Neural cell (in vitro differentiated cells): ENCODE measurements at regions not wholly inside any gene's neighbourhood (a gene's known extent, or its start where the extent isn't known, plus 50 kb on each side); places are given as distances from the start of the nearest gene placed in this dataset.

Source experiments
- H2AFZ ChIP-seq: fragments of 200-600, 300-800 bp; sonication (generic), shearing (Covaris generic); 2 replicates; pipeline ENCODE4 v1.6.0; 2014; ENCODE audit warnings: low read depth, mild to moderate bottlenecking, antibody characterized with exemption, low read length, moderate library complexity
- H3F3A ChIP-seq: fragments of 200-600 bp; shearing (Covaris generic); 2 replicates; pipeline ENCODE4 v1.6.1; 2016; ENCODE audit warnings: mild to moderate bottlenecking, moderate library complexity, mixed read lengths, antibody characterized with exemption, low read length; ENCODE audit not compliant: insufficient read depth, poor library complexity, severe bottlenecking
- H3K27ac ChIP-seq: fragments of 200-600, 300-800 bp; sonication (generic), shearing (Covaris generic); 2 replicates; pipeline ENCODE4 v1.5.1; 2014; ENCODE audit warnings: mild to moderate bottlenecking, low read length, moderate library complexity
- H3K27me3 ChIP-seq: fragments of 300-800, 200-600 bp; sonication (generic), shearing (Covaris generic); 2 replicates; pipeline ENCODE4 v1.6.0; 2014; ENCODE audit warnings: mild to moderate bottlenecking, low read depth, low read length, moderate library complexity; ENCODE audit not compliant: insufficient read depth
- H3K36me3 ChIP-seq: fragments of 300-800, 200-600 bp; sonication (generic), shearing (Covaris generic); 2 replicates; pipeline ENCODE4 v1.5.1; 2014; ENCODE audit warnings: mild to moderate bottlenecking, antibody characterized with exemption, low read length, moderate library complexity; ENCODE audit not compliant: insufficient read depth
- H3K4me2 ChIP-seq: fragments of 300-800, 200-600 bp; sonication (generic), shearing (Covaris generic); 2 replicates; pipeline ENCODE4 v1.6.0; 2014; ENCODE audit warnings: mild to moderate bottlenecking, low read length
- H3K4me3 ChIP-seq: fragments of 300-800, 200-600 bp; sonication (generic), shearing (Covaris generic); 2 replicates; pipeline ENCODE4 v1.5.1; 2014; ENCODE audit warnings: mild to moderate bottlenecking, low read length, moderate library complexity
- H3K79me2 ChIP-seq: fragments of 200-600 bp; shearing (Covaris generic); replicated peaks from 2 replicates; pipeline ENCODE4 v1.6.0; 2014; ENCODE audit warnings: mild to moderate bottlenecking, low read length, moderate library complexity; ENCODE audit not compliant: insufficient read depth
- H3K9ac ChIP-seq: fragments of 300-800, 200-600 bp; sonication (generic), shearing (Covaris generic); 2 replicates; pipeline ENCODE4 v1.6.1; 2016; ENCODE audit warnings: mild to moderate bottlenecking, low read length, mixed read lengths
- H3K9me2 ChIP-seq: fragments of 200-600 bp; shearing (Covaris generic); 2 replicates; pipeline ENCODE4 v1.6.1; 2016; ENCODE audit warnings: mild to moderate bottlenecking, low read length, mixed read lengths; ENCODE audit not compliant: insufficient read depth
- H3K9me3 ChIP-seq: fragments of 200-600, 300-800 bp; sonication (generic), shearing (Covaris generic); 2 replicates; pipeline ENCODE4 v1.6.1; 2016; ENCODE audit warnings: mild to moderate bottlenecking, mixed run types, low read length, moderate library complexity, mixed read lengths
- H4K20me1 ChIP-seq: fragments of 200-600 bp; shearing (Covaris generic); 2 replicates; pipeline ENCODE4 v1.6.1; 2016; ENCODE audit warnings: mild to moderate bottlenecking, mixed run types; ENCODE audit not compliant: insufficient read depth
- EP300 ChIP-seq: fragments of 450-650 bp; conservative IDR thresholded peaks from 2 replicates; pipeline ENCODE4 v1.6.1; 2014; ENCODE audit warnings: antibody characterized with exemption, mild to moderate bottlenecking, moderate library complexity; ENCODE audit not compliant: poor library complexity, severe bottlenecking
- EZH2 ChIP-seq: fragments of 200-600, 300-800 bp; shearing (Covaris generic), sonication (generic); IDR thresholded peaks from 2 replicates; pipeline ENCODE4 v1.6.1; 2014; ENCODE audit warnings: antibody characterized with exemption, low read length, borderline replicate concordance, mild to moderate bottlenecking; ENCODE audit not compliant: insufficient read depth, poor library complexity, severe bottlenecking
- MXI1 ChIP-seq: fragments of 450-650 bp; conservative IDR thresholded peaks from 2 replicates; pipeline ENCODE4 v1.6.1; 2014; ENCODE audit warnings: antibody characterized with exemption, mild to moderate bottlenecking; ENCODE audit not compliant: poor library complexity, severe bottlenecking
- POLR2AphosphoS5 ChIP-seq: IDR thresholded peaks from 2 replicates; pipeline ENCODE4 v1.6.1; 2012
- RAD21 ChIP-seq: fragments of 450-650 bp; conservative IDR thresholded peaks from 2 replicates; pipeline ENCODE4 v1.6.1; 2014; ENCODE audit warnings: antibody characterized with exemption, mild to moderate bottlenecking, moderate library complexity
- SMC3 ChIP-seq: fragments of 450-650 bp; conservative IDR thresholded peaks from 2 replicates; pipeline ENCODE4 v1.6.1; 2014; ENCODE audit warnings: antibody characterized with exemption, mild to moderate bottlenecking, moderate library complexity; ENCODE audit not compliant: poor library complexity
- TAF1 ChIP-seq: IDR thresholded peaks from 2 replicates; pipeline ENCODE4 v1.6.1; 2012; ENCODE audit warnings: low read depth
- TF ChIP-seq, protein P1 (sequence below): IDR thresholded peaks from 2 replicates; pipeline ENCODE4 v1.6.1; 2012; ENCODE audit warnings: borderline replicate concordance
- TF ChIP-seq, protein P2 (sequence below): fragments of 450-650 bp; IDR thresholded peaks from 2 replicates; pipeline ENCODE4 v1.5.1; 2014; ENCODE audit warnings: antibody characterized with exemption, mild to moderate bottlenecking, moderate library complexity; ENCODE audit not compliant: poor library complexity, severe bottlenecking

DNA sequence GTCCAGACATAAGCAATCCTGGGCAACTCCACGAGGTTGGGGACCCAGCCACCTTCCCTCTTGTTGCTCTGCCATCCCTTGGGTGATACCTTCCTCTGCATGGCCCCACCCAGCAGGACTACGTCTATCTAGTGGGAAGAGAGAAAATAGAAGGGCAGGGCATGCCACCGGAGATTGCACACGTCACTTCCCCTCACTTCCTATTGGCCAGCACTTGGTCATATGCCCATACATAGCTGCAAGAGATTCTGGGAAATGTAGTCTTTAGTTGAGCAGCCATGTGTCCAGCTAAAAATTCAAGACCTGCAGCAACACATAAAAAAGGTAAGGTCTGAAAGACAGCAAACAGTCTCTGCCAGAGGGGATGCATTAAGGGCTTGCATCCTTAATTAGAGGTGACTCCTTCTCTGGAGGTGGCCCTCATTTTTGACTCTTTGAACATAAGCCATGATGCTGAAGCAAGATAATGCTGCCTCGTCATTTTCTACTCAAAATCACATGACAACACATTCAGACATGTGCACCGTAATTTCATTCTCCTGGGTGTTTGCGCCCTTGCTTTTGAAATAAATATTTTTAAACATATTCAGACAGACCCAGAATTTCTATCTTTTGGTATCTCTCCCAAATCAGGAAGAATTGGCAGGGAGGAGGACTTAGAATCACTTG, 91.8 kb upstream of the PWP1 start:
- Histone ChIP-seq H3K27me3 (no peaks in the 10 kb centered on the region), H3K4me3 (no peak overlapping the region), H3K9me2 (no peaks in the 10 kb centered on the region), H3F3A (no peaks in the 10 kb centered on the region), H2AFZ (no peak overlapping the region), H3K36me3 (no peaks in the 10 kb centered on the region), H4K20me1 (no peaks in the 10 kb centered on the region), H3K9me3 (peaks cover 4% of the 10 kb centered on the region), H3K27ac (no peak overlapping the region), H3K79me2 (no peaks in the 10 kb centered on the region), H3K9ac (no peak overlapping the region), H3K4me2 (no peak overlapping the region)
- TF ChIP-seq EP300 (no peak), TAF1 (no peak), RAD21 (no peak), POLR2AphosphoS5 (no peak), EZH2 (no peak), SMC3 (no peak), MXI1 (no peak)
- TF ChIP-seq, protein P1, sequence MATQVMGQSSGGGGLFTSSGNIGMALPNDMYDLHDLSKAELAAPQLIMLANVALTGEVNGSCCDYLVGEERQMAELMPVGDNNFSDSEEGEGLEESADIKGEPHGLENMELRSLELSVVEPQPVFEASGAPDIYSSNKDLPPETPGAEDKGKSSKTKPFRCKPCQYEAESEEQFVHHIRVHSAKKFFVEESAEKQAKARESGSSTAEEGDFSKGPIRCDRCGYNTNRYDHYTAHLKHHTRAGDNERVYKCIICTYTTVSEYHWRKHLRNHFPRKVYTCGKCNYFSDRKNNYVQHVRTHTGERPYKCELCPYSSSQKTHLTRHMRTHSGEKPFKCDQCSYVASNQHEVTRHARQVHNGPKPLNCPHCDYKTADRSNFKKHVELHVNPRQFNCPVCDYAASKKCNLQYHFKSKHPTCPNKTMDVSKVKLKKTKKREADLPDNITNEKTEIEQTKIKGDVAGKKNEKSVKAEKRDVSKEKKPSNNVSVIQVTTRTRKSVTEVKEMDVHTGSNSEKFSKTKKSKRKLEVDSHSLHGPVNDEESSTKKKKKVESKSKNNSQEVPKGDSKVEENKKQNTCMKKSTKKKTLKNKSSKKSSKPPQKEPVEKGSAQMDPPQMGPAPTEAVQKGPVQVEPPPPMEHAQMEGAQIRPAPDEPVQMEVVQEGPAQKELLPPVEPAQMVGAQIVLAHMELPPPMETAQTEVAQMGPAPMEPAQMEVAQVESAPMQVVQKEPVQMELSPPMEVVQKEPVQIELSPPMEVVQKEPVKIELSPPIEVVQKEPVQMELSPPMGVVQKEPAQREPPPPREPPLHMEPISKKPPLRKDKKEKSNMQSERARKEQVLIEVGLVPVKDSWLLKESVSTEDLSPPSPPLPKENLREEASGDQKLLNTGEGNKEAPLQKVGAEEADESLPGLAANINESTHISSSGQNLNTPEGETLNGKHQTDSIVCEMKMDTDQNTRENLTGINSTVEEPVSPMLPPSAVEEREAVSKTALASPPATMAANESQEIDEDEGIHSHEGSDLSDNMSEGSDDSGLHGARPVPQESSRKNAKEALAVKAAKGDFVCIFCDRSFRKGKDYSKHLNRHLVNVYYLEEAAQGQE = no peak
- TF ChIP-seq, protein P2, sequence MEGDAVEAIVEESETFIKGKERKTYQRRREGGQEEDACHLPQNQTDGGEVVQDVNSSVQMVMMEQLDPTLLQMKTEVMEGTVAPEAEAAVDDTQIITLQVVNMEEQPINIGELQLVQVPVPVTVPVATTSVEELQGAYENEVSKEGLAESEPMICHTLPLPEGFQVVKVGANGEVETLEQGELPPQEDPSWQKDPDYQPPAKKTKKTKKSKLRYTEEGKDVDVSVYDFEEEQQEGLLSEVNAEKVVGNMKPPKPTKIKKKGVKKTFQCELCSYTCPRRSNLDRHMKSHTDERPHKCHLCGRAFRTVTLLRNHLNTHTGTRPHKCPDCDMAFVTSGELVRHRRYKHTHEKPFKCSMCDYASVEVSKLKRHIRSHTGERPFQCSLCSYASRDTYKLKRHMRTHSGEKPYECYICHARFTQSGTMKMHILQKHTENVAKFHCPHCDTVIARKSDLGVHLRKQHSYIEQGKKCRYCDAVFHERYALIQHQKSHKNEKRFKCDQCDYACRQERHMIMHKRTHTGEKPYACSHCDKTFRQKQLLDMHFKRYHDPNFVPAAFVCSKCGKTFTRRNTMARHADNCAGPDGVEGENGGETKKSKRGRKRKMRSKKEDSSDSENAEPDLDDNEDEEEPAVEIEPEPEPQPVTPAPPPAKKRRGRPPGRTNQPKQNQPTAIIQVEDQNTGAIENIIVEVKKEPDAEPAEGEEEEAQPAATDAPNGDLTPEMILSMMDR = no peak

DNA sequence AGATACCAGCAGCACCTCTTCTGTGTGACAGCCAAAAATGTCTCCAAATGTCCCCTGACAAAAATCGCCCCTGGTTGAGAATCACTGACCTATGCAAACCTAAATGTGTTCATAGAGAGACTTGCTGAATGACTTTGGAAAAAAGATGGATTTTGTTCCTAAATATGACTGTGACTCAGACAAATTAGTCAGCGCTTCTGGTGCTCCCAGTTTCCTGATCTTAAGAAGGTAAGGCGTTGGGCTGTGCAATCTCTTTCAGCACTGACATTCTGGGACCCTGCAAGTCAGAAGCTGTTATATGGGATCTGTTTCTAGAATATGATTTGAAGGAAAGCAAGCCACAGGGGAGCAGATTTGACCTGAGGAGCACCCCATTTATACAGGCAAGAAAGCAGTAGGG, 90.6 kb upstream of the PWP1 start:
- no peaks in the 10 kb centered on the region for H4K20me1 ChIP-seq
- no peak overlapping the region for H3K4me3 ChIP-seq
- H3K9ac ChIP-seq = no peak overlapping the region

More for the DNA sequence above, 90.6 kb upstream of the PWP1 start:
- Histone ChIP-seq H3K9me3 (peaks cover 4% of the 10 kb centered on the region), H3K4me2 (no peak overlapping the region), H3K27ac (no peak overlapping the region), H3K36me3 (no peaks in the 10 kb centered on the region), H3K27me3 (no peaks in the 10 kb centered on the region), H3F3A (no peaks in the 10 kb centered on the region), H3K9me2 (no peaks in the 10 kb centered on the region), H3K79me2 (no peaks in the 10 kb centered on the region), H2AFZ (no peak overlapping the region)
- TF ChIP-seq MXI1 (no peak), EP300 (no peak), SMC3 (no peak), POLR2AphosphoS5 (no peak), EZH2 (no peak), TAF1 (no peak), RAD21 (no peak)
- TF ChIP-seq, protein P1 = no peak
- TF ChIP-seq, protein P2 = no peak
